Glutamatergic neuron (in vitro differentiated cells): ENCODE measurements at regions not wholly inside any gene's neighbourhood (a gene's known extent, or its start where the extent isn't known, plus 50 kb on each side); places are given as distances from the start of the nearest gene placed in this dataset.
A peak's percentile ranks its signal among the peaks of the same experiment; 100 is the strongest.

Experiments used
- DNase-seq: peaks from one replicate; pipeline ENCODE4 v3.0.0; 2022
- H3K27ac Mint-ChIP-seq: one replicate; pipeline ENCODE4 v1.8.0; 2020; ENCODE audit warnings: mild to moderate bottlenecking, mixed read lengths, inconsistent platforms; ENCODE audit not compliant: unreplicated experiment
- H3K27me3 Mint-ChIP-seq: one replicate; pipeline ENCODE4 v1.8.0; 2020; ENCODE audit warnings: mild to moderate bottlenecking, moderate library complexity, mixed read lengths, inconsistent platforms; ENCODE audit not compliant: unreplicated experiment
- H3K36me3 Mint-ChIP-seq: one replicate; pipeline ENCODE4 v1.8.0; 2020; ENCODE audit warnings: mild to moderate bottlenecking, mixed read lengths, inconsistent platforms; ENCODE audit not compliant: unreplicated experiment
- H3K4me1 Mint-ChIP-seq: one replicate; pipeline ENCODE4 v1.8.0; 2020; ENCODE audit warnings: mild to moderate bottlenecking, low read depth, mixed read lengths, inconsistent platforms; ENCODE audit not compliant: unreplicated experiment
- H3K4me3 Mint-ChIP-seq: one replicate; pipeline ENCODE4 v1.8.0; 2020; ENCODE audit warnings: mild to moderate bottlenecking, mixed read lengths, inconsistent platforms; ENCODE audit not compliant: unreplicated experiment
- H3K9me3 Mint-ChIP-seq: one replicate; pipeline ENCODE4 v1.8.0; 2020; ENCODE audit warnings: mild to moderate bottlenecking, moderate library complexity, mixed read lengths, inconsistent platforms; ENCODE audit not compliant: unreplicated experiment
- TF ChIP-seq, protein P1 (sequence below): fragments of 200-600 bp; sonication (generic); IDR thresholded peaks from one replicate; pipeline ENCODE4 v1.5.0; 2021; ENCODE audit not compliant: partially characterized antibody, unreplicated experiment

DNA sequence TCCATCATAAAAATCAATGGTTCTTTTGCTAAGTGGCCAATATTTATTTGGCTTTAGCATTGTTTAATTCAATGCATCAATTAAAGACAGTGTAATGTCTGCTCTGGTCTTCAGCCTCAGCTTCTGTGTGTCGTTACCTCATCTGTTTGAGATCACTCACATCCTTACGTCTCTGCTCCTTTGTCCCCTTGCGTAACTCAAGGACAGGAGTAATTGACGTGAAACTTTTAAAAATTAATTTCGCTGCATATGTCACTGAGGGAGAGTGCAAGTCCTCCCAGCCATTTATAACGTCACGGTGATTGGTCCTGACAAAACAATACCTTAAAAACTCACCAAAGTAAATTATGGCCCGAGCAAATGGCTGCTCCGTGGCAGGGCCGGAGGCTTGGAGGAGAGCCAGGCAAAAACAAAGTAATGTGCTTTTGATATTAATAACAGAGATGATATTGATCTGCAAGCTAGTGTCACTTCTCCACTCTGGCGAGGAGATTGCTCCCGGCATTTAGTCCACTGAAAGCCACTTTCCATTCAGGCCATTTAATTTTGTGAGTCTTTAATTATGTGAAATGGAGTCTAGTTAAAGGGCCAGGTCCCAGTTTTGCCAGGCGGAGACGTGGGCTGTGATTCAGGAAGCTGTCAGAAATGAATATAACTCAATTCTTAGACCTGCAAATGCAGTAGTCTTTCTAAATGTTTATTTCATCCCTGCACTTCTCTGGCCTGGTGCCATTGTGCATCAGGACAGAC lies 150.9 kb upstream of the POU3F1 start:
- DNase-seq = no peak
- TF ChIP-seq, protein P1, sequence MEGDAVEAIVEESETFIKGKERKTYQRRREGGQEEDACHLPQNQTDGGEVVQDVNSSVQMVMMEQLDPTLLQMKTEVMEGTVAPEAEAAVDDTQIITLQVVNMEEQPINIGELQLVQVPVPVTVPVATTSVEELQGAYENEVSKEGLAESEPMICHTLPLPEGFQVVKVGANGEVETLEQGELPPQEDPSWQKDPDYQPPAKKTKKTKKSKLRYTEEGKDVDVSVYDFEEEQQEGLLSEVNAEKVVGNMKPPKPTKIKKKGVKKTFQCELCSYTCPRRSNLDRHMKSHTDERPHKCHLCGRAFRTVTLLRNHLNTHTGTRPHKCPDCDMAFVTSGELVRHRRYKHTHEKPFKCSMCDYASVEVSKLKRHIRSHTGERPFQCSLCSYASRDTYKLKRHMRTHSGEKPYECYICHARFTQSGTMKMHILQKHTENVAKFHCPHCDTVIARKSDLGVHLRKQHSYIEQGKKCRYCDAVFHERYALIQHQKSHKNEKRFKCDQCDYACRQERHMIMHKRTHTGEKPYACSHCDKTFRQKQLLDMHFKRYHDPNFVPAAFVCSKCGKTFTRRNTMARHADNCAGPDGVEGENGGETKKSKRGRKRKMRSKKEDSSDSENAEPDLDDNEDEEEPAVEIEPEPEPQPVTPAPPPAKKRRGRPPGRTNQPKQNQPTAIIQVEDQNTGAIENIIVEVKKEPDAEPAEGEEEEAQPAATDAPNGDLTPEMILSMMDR = no peak
- peaks cover 2% of the 10 kb centered on the region for H3K9me3 Mint-ChIP-seq
- H3K27ac Mint-ChIP-seq = no peak overlapping the region
- H3K27me3 Mint-ChIP-seq = peaks cover 3% of the 10 kb centered on the region
- peaks cover 2% of the 10 kb centered on the region for H3K4me1 Mint-ChIP-seq
- H3K4me3 Mint-ChIP-seq = no peak overlapping the region
- peaks cover 8% of the 10 kb centered on the region for H3K36me3 Mint-ChIP-seq

DNA sequence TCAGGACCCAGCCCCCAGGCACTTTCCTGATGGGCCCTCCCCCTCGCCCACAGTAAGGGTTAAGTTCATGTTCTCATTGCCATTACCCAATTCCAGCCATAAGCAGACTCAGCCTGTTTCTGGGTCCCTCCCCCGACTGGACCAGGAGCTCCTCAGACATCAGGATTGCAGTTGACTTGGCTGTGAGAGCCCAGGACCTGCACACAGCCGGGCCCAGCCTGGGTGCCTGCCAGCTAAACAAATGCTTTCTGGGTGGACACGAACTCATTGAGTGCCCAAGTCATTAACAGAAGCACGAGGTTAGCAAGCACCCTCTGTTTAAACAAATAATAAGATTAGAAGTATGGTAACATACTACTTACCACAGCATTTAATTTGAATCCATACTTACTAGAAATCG lies 147.9 kb upstream of the POU3F1 start:
- TF ChIP-seq, protein P1 = no peak
- no peak overlapping the region for H3K4me3 Mint-ChIP-seq
- no peak for DNase-seq
- H3K36me3 Mint-ChIP-seq = peaks cover 5% of the 10 kb centered on the region
- H3K27ac Mint-ChIP-seq = no peak overlapping the region
- peaks cover 3% of the 10 kb centered on the region for H3K27me3 Mint-ChIP-seq
- H3K9me3 Mint-ChIP-seq = peaks cover 2% of the 10 kb centered on the region
- H3K4me1 Mint-ChIP-seq = peaks cover 14% of the 10 kb centered on the region

- H3K27me3 Mint-ChIP-seq = peaks cover 3% of the 10 kb centered on the region
Measured at GRCh38 chr1:38193040-38193439, 146.4 kb upstream of the POU3F1 start.

DNA sequence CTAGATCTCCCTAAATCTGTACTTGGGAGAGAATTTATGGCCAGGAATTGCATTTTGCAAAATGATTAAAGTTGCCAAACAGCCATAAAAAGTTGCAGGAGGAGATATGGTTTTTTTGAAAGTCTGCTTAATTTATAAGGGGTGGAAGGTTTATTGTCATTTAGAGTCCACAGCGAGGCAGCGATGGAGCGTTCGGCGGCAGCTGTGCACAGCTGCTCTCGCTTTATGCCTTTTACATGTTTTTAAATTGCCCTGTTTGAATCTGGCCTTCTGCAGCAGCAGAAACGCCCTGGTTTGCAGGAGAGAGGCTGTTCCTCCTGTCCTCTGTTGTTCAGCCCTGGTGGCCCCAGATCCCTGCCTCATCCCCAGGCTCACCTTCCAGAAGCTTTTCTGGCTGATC lies 144.9 kb upstream of the POU3F1 start:
- H3K27me3 Mint-ChIP-seq = peaks cover 3% of the 10 kb centered on the region
- TF ChIP-seq, protein P1 = no peak
- peak overlapping the region; percentile 3 for H3K27ac Mint-ChIP-seq
- peaks cover 2% of the 10 kb centered on the region for H3K9me3 Mint-ChIP-seq
- H3K36me3 Mint-ChIP-seq = peaks cover 4% of the 10 kb centered on the region
- DNase-seq = no peak
- peak overlapping the region; percentile 1 for H3K4me3 Mint-ChIP-seq
- H3K4me1 Mint-ChIP-seq = peaks cover 14% of the 10 kb centered on the region

More at GRCh38 chr1:38193040-38193439, 146.4 kb upstream of the POU3F1 start:
- H3K27ac Mint-ChIP-seq = no peak overlapping the region
- no peak for DNase-seq
- peaks cover 2% of the 10 kb centered on the region for H3K9me3 Mint-ChIP-seq
- no peak overlapping the region for H3K4me3 Mint-ChIP-seq
- peaks cover 14% of the 10 kb centered on the region for H3K4me1 Mint-ChIP-seq
- TF ChIP-seq, protein P1 = no peak
- H3K36me3 Mint-ChIP-seq = peaks cover 4% of the 10 kb centered on the region

GRCh38 chr1:38190983-38191382 lies 144.4 kb upstream of the POU3F1 start:
- TF ChIP-seq, protein P1 = no peak
- Mint-ChIP-seq H3K4me1 (peaks cover 19% of the 10 kb centered on the region), H3K27ac (no peak overlapping the region), H3K4me3 (no peak overlapping the region), H3K27me3 (peaks cover 3% of the 10 kb centered on the region), H3K9me3 (peaks cover 2% of the 10 kb centered on the region), H3K36me3 (peaks cover 4% of the 10 kb centered on the region)
- DNase-seq = no peak
